ENCODE measurements at regions not wholly inside any gene's neighbourhood (a gene's known extent, or its start where the extent isn't known, plus 50 kb on each side); places are given as distances from the start of the nearest gene placed in this dataset.

- Histone ChIP-seq H3K79me2 (ENCODE audit: insufficient read depth, low read length) (no peaks in the 10 kb centered on the region), H3K36me3 (ENCODE audit: insufficient read depth, low read length) (no peaks in the 10 kb centered on the region), H3K27ac (ENCODE audit: low read length) (peak overlapping the region; percentile 57), H3K9me3 (ENCODE audit: insufficient read depth, low read length, severe bottlenecking) (no peaks in the 10 kb centered on the region), H3K4me2 (ENCODE audit: insufficient read depth, low read length) (peak overlapping the region; percentile 60), H4K20me1 (ENCODE audit: insufficient read depth, low read length) (no peaks in the 10 kb centered on the region), H2AFZ (ENCODE audit: low read depth, low read length) (no peak overlapping the region), H3K27me3 (ENCODE audit: insufficient read depth, low read length, poor library complexity) (no peaks in the 10 kb centered on the region), H3K9ac (ENCODE audit: low read depth, low read length) (no peak overlapping the region), H3K4me1 (ENCODE audit: insufficient read depth, low read length) (peaks cover 62% of the 10 kb centered on the region), H3K4me3 (ENCODE audit: low read depth in 1 of 2, low read length in 2 of 2) (peak overlapping the region in 1 of 2 experiments; percentile 36; a peak in 2 of 4 replicates)
- no peak for TF ChIP-seq EZH2 (IDR thresholded peaks at IDR 0.05; ENCODE audit: borderline replicate concordance, low read depth, low read length, severe bottlenecking)
- no peak for TF ChIP-seq CTCF (IDR thresholded peaks at IDR 0.05; ENCODE audit: borderline replicate concordance, extremely low read depth, low read length, poor library complexity, severe bottlenecking)
- ATAC-seq (ENCODE audit: insufficient read depth, low read depth), result no peak
- no peak for DNase-seq
Observed at GRCh38 chr4:153116291-153116680, 88.0 kb upstream of the TRIM2 start.

- Histone ChIP-seq H3K4me2 (ENCODE audit: insufficient read depth, low read length) (peak overlapping the region; percentile 60), H4K20me1 (ENCODE audit: insufficient read depth, low read length) (no peaks in the 10 kb centered on the region), H3K27me3 (ENCODE audit: insufficient read depth, low read length, poor library complexity) (no peaks in the 10 kb centered on the region), H3K9me3 (ENCODE audit: insufficient read depth, low read length, severe bottlenecking) (no peaks in the 10 kb centered on the region), H3K27ac (ENCODE audit: low read length) (peak overlapping the region; percentile 57), H3K79me2 (ENCODE audit: insufficient read depth, low read length) (no peaks in the 10 kb centered on the region), H2AFZ (ENCODE audit: low read depth, low read length) (no peak overlapping the region), H3K36me3 (ENCODE audit: insufficient read depth, low read length) (no peaks in the 10 kb centered on the region), H3K4me3 (ENCODE audit: low read depth in 1 of 2, low read length in 2 of 2) (0 out of 4 replicates have a peak overlapping the region, but pooled peaks of 1 of the 2 experiments have one; percentile 36), H3K9ac (ENCODE audit: low read depth, low read length) (no peak overlapping the region), H3K4me1 (ENCODE audit: insufficient read depth, low read length) (peaks cover 57% of the 10 kb centered on the region)
- TF ChIP-seq CTCF (IDR thresholded peaks at IDR 0.05; ENCODE audit: borderline replicate concordance, extremely low read depth, low read length, poor library complexity, severe bottlenecking) (no peak), EZH2 (IDR thresholded peaks at IDR 0.05; ENCODE audit: borderline replicate concordance, low read depth, low read length, severe bottlenecking) (no peak)
- no peak for DNase-seq
- no peak for ATAC-seq (ENCODE audit: insufficient read depth, low read depth)
Observed at GRCh38 chr4:153116801-153117200, 87.4 kb upstream of the TRIM2 start.

- H3K36me3 ChIP-seq (ENCODE audit: insufficient read depth, low read length), result no peaks in the 10 kb centered on the region
- H3K4me2 ChIP-seq (ENCODE audit: insufficient read depth, low read length), result no peak overlapping the region
- ATAC-seq (ENCODE audit: insufficient read depth, low read depth), result no peak
Observed at GRCh38 chr4:153117554-153117953, 86.7 kb upstream of the TRIM2 start.

More at GRCh38 chr4:153117554-153117953, 86.7 kb upstream of the TRIM2 start:
- Histone ChIP-seq H3K4me3 (ENCODE audit: low read depth in 1 of 2, low read length in 2 of 2) (no peak overlapping the region), H3K27ac (ENCODE audit: low read length) (no peak overlapping the region), H3K4me1 (ENCODE audit: insufficient read depth, low read length) (peaks cover 50% of the 10 kb centered on the region), H3K9ac (ENCODE audit: low read depth, low read length) (no peak overlapping the region), H4K20me1 (ENCODE audit: insufficient read depth, low read length) (no peaks in the 10 kb centered on the region), H3K79me2 (ENCODE audit: insufficient read depth, low read length) (no peaks in the 10 kb centered on the region), H3K9me3 (ENCODE audit: insufficient read depth, low read length, severe bottlenecking) (no peaks in the 10 kb centered on the region), H3K27me3 (ENCODE audit: insufficient read depth, low read length, poor library complexity) (no peaks in the 10 kb centered on the region), H2AFZ (ENCODE audit: low read depth, low read length) (no peak overlapping the region)
- DNase-seq, result no peak
- TF ChIP-seq CTCF (IDR thresholded peaks at IDR 0.05; ENCODE audit: borderline replicate concordance, extremely low read depth, low read length, poor library complexity, severe bottlenecking) (no peak), EZH2 (IDR thresholded peaks at IDR 0.05; ENCODE audit: borderline replicate concordance, low read depth, low read length, severe bottlenecking) (no peak)
